Panc1 (cell line): ENCODE measurements at regions not wholly inside any gene's neighbourhood (a gene's known extent, or its start where the extent isn't known, plus 50 kb on each side); places are given as distances from the start of the nearest gene placed in this dataset.

Experiments
- ATAC-seq: fragments of 200-7000 bp; cut with Tn5 transposase; 2 replicates; pipeline ENCODE4 v1.9.1; 2020; ENCODE audit warnings: mild to moderate bottlenecking, moderate library complexity
- BruUV-seq: library from RNA; stranded (reverse); fragments of 400-500 nt; replicated peaks from 2 replicates; lab custom pipeline; 2021; lab: Mats Ljungman, UMichigan
- CTCF ChIA-PET: fragments of 300-600 bp; sonication (Branson Sonifier 250); formaldehyde crosslinking; loops from one replicate; lab custom pipeline; 2022; ENCODE audit warnings: antibody characterized with exemption; lab: Charles Lee
- POLR2A ChIA-PET: fragments of 300-600 bp; sonication (Branson Sonifier 250); formaldehyde crosslinking; loops from one replicate; lab custom pipeline; 2022; ENCODE audit warnings: antibody characterized with exemption; lab: Charles Lee
- DNase-seq: peaks from one replicate; pipeline ENCODE4 v3.0.0-alpha.2; 2010; ENCODE audit warnings: low read depth, low spot score
- H3K27ac ChIP-seq: 2 replicates; pipeline ENCODE4 v1.5.1; 2011; ENCODE audit warnings: mild to moderate bottlenecking, low read length, inconsistent platforms
- H3K27me3 ChIP-seq: fragments of 200-500 bp; sonication (Bioruptor generic); 2 replicates; pipeline ENCODE4 v1.6.0; 2014; ENCODE audit warnings: low read length, inconsistent platforms; ENCODE audit not compliant: control insufficient read depth, insufficient read depth
- H3K36me3 ChIP-seq: fragments of 200-500 bp; sonication (Bioruptor generic); 2 replicates; pipeline ENCODE4 v1.5.1; 2014; ENCODE audit warnings: inconsistent platforms, mild to moderate bottlenecking, low read length, moderate library complexity; ENCODE audit not compliant: control insufficient read depth, insufficient read depth
- H3K4me1 ChIP-seq: 2 replicates; pipeline ENCODE4 v1.5.1; 2011; ENCODE audit warnings: inconsistent platforms, mild to moderate bottlenecking, low read length, moderate library complexity; ENCODE audit not compliant: control insufficient read depth, insufficient read depth
- H3K4me3 ChIP-seq, 2 experiments: 2 replicates each; pipeline ENCODE4 v1.5.1; 2011 to 2012; ENCODE audit warnings: low read depth in 2 of 2, low read length in 2 of 2, mild to moderate bottlenecking in 2 of 2, inconsistent platforms in 1 of 2, moderate library complexity in 1 of 2
- H3K9me3 ChIP-seq: fragments of 200-500 bp; sonication (Bioruptor generic); 2 replicates; pipeline ENCODE4 v1.5.1; 2014; ENCODE audit warnings: low read depth, mild to moderate bottlenecking, inconsistent platforms, low read length, moderate library complexity; ENCODE audit not compliant: control insufficient read depth, insufficient read depth
- POLR2AphosphoS5 ChIP-seq: IDR thresholded peaks from 2 replicates; pipeline ENCODE4 v1.6.1; 2012; ENCODE audit warnings: mild to moderate bottlenecking, low read depth, low read length, moderate library complexity
- SIN3A ChIP-seq: IDR thresholded peaks from 2 replicates; pipeline ENCODE4 v1.6.1; 2012; ENCODE audit warnings: low read depth, mild to moderate bottlenecking, low read length, moderate library complexity, borderline replicate concordance; ENCODE audit not compliant: insufficient read depth
- TCF7L2 ChIP-seq: IDR thresholded peaks from 2 replicates; pipeline ENCODE4 v1.6.1; 2011; ENCODE audit warnings: mild to moderate bottlenecking, low read depth, low read length, inconsistent platforms
- in situ Hi-C: cut with HindIII; loops from 2 replicates; pipeline ENCODE4 v1.10.0; 2016; ENCODE audit warnings: low sequenced_read_pairs, low pct_unique_long_range_greater_than_20kb
- intact Hi-C: fragments of 100-400 bp; cut with micrococcal nuclease; formaldehyde crosslinking; loops from one replicate; pipeline ENCODE4 v1.10.0; 2022; ENCODE audit not compliant: unreplicated experiment
- TF ChIP-seq, protein P1 (sequence below): fragments of 450-650 bp; IDR thresholded peaks from 2 replicates; pipeline ENCODE4 v1.5.1; 2017; ENCODE audit warnings: mild to moderate bottlenecking
- TF ChIP-seq, protein P2 (sequence below), 2 experiments: IDR thresholded peaks; 2 replicates each; pipeline ENCODE4 v1.6.1; 2011 to 2012; ENCODE audit warnings: low read depth in 2 of 2, control low read depth in 1 of 2, low read length in 1 of 2, mild to moderate bottlenecking in 1 of 2, moderate library complexity in 1 of 2; ENCODE audit not compliant: insufficient read depth in 1 of 2

DNA sequence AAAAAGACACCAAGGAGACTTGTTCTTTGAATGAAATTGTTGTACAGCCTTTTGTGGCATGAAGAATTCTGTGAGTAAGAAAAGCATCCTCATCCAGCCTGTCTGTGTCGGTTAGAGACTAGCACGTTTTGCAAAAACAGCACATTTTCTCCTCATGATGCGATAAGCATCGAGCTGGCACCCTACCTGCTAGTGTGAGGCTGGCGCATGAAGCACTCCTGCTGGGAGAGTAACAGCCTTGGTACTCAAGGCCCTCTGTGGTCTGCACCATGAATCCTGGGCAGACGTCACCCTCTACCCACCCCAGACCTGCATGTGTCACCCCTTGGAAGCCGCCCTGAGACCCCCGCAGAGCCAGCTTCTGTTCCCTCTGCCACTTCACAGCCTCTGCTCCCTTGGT, 92.6 kb upstream of the TMEM132E start:
- no peak overlapping the region for H3K4me3 ChIP-seq
- TF ChIP-seq POLR2AphosphoS5 (no peak), TCF7L2 (no peak), SIN3A (no peak)
- TF ChIP-seq, protein P1, sequence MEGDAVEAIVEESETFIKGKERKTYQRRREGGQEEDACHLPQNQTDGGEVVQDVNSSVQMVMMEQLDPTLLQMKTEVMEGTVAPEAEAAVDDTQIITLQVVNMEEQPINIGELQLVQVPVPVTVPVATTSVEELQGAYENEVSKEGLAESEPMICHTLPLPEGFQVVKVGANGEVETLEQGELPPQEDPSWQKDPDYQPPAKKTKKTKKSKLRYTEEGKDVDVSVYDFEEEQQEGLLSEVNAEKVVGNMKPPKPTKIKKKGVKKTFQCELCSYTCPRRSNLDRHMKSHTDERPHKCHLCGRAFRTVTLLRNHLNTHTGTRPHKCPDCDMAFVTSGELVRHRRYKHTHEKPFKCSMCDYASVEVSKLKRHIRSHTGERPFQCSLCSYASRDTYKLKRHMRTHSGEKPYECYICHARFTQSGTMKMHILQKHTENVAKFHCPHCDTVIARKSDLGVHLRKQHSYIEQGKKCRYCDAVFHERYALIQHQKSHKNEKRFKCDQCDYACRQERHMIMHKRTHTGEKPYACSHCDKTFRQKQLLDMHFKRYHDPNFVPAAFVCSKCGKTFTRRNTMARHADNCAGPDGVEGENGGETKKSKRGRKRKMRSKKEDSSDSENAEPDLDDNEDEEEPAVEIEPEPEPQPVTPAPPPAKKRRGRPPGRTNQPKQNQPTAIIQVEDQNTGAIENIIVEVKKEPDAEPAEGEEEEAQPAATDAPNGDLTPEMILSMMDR = no peak
- TF ChIP-seq, protein P2, sequence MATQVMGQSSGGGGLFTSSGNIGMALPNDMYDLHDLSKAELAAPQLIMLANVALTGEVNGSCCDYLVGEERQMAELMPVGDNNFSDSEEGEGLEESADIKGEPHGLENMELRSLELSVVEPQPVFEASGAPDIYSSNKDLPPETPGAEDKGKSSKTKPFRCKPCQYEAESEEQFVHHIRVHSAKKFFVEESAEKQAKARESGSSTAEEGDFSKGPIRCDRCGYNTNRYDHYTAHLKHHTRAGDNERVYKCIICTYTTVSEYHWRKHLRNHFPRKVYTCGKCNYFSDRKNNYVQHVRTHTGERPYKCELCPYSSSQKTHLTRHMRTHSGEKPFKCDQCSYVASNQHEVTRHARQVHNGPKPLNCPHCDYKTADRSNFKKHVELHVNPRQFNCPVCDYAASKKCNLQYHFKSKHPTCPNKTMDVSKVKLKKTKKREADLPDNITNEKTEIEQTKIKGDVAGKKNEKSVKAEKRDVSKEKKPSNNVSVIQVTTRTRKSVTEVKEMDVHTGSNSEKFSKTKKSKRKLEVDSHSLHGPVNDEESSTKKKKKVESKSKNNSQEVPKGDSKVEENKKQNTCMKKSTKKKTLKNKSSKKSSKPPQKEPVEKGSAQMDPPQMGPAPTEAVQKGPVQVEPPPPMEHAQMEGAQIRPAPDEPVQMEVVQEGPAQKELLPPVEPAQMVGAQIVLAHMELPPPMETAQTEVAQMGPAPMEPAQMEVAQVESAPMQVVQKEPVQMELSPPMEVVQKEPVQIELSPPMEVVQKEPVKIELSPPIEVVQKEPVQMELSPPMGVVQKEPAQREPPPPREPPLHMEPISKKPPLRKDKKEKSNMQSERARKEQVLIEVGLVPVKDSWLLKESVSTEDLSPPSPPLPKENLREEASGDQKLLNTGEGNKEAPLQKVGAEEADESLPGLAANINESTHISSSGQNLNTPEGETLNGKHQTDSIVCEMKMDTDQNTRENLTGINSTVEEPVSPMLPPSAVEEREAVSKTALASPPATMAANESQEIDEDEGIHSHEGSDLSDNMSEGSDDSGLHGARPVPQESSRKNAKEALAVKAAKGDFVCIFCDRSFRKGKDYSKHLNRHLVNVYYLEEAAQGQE (IDR thresholded peaks at IDR 0.05; ENCODE audit: insufficient read depth in 1 of 2, low read depth in 2 of 2, low read length in 1 of 2) = no peak
- no TSS peak for BruUV-seq
- no peak overlapping the region for H3K27ac ChIP-seq
- DNase-seq (no peak), ATAC-seq (no peak)
- no peaks in the 10 kb centered on the region for H3K36me3 ChIP-seq
- ChIA-PET CTCF (interaction anchor here (1.2 kb wide), 1 partner anchor 56 kb away, joined by 4 read pairs; no protein-coding TSS in a partner anchor), POLR2A (interaction anchor here (0.6 kb wide), 1 partner anchor 9 kb away, joined by 3 read pairs; no protein-coding TSS in a partner anchor)
- 0 out of 2 replicates have a peak, but pooled peaks cover 3% of the 10 kb centered on the region for H3K4me1 ChIP-seq
- intact Hi-C loops (no loop called here), in situ Hi-C loops (no loop called here)
- no peaks in the 10 kb centered on the region for H3K9me3 ChIP-seq
- no peaks in the 10 kb centered on the region; the same call in 1 of the 2 replicates for H3K27me3 ChIP-seq

DNA sequence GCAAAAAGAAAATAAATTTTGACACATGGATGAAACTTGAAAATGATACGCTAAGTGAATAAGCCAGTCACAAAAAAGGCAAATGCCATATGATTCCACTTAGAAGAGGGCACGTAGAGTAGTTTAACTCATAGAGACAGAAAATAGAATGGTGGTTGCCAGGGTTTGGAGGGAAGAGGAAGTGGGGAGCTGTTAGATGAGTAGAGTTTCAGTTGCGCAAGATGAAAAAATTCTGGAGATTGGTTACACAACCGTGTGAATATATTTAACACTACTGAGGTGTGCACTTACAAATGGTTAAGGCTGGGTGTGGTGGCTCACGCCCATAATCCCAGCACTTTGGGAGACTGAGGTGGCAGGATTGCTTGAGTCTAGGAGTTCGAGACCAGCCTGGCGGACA, 93.4 kb upstream of the TMEM132E start:
- Histone ChIP-seq H3K9me3 (no peaks in the 10 kb centered on the region), H3K4me3 (no peak overlapping the region), H3K4me1 (0 out of 2 replicates have a peak, but pooled peaks cover 3% of the 10 kb centered on the region), H3K36me3 (no peaks in the 10 kb centered on the region), H3K27me3 (no peaks in the 10 kb centered on the region), H3K27ac (no peak overlapping the region)
- in situ Hi-C loops (no loop called here), intact Hi-C loops (no loop called here)
- no TSS peak for BruUV-seq
- DNase-seq (no peak), ATAC-seq (no peak)
- CTCF ChIA-PET = interaction anchor here (0.5 kb wide), 1 partner anchor 1331 kb away, joined by 5 read pairs; no protein-coding TSS in a partner anchor
- POLR2A ChIA-PET = interaction anchor here (0.6 kb wide), 1 partner anchor 612 kb away, joined by 3 read pairs; no protein-coding TSS in a partner anchor
- TF ChIP-seq POLR2AphosphoS5 (no peak), SIN3A (no peak)

DNA sequence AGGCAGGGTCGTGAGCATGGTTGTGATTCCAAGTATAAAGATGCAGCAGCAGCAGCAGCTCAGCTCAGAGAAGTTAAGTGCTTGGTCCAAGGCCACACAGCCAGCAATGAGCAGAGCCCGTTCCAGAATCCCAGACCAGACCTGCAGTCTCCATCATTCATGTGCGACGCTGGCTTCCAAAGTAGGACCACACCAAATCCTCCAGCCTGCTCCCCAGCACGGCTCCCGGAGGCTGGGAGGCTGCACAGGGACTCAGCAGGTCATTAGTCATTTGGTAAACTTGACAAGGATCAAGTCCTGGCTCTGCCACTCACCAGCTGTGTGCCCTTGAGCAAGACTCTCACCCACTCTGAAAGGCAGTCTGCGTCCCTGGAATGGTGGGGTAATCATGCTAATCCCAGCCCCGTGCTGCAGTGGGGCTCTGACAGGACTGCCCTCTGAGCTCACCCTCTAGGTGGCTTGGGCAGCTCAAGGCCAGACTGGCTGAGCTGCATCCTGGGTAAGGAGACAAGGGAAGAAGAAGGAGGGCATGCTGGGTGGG, 95.1 kb upstream of the TMEM132E start:
- Histone ChIP-seq H3K27me3 (peaks cover 4% of the 10 kb centered on the region; the same call in 1 of the 2 replicates), H3K9me3 (no peaks in the 10 kb centered on the region), H3K27ac (no peak overlapping the region), H3K4me3 (no peak overlapping the region), H3K4me1 (no peaks in the 10 kb centered on the region), H3K36me3 (no peaks in the 10 kb centered on the region)
- ATAC-seq (no peak), DNase-seq (no peak)
- ChIA-PET CTCF (interaction anchor here (0.6 kb wide), 1 partner anchor 221 kb away, joined by 7 read pairs; no protein-coding TSS in a partner anchor), POLR2A (no interaction called here)
- no TSS peak for BruUV-seq
- TF ChIP-seq, protein P1 = no peak
- TF ChIP-seq TCF7L2 = no peak
- TF ChIP-seq, protein P2 (IDR thresholded peaks at IDR 0.05; ENCODE audit: insufficient read depth in 1 of 2, low read depth in 2 of 2, low read length in 1 of 2) = no peak
- TF ChIP-seq POLR2AphosphoS5 = no peak
- TF ChIP-seq SIN3A = no peak
- intact Hi-C loops (no loop called here), in situ Hi-C loops (no loop called here)
